D721Med (cell line): ENCODE measurements at regions not wholly inside any gene's neighbourhood (a gene's known extent, or its start where the extent isn't known, plus 50 kb on each side); places are given as distances from the start of the nearest gene placed in this dataset.

ENCODE experiments used
- DNase-seq: peaks from one replicate; pipeline ENCODE4 v3.0.0; 2011; ENCODE audit warnings: low spot score; ENCODE audit not compliant: insufficient read length
- FAIRE-seq: peaks from 2 replicates; lab custom pipeline; 2011; peaks lifted over from hg19 to GRCh38; lab: Jason Lieb, UNC
- CTCF ChIP-seq: IDR thresholded peaks from 2 replicates; pipeline ENCODE4 v1.5.1; 2012; ENCODE audit warnings: mild to moderate bottlenecking, control low read depth; ENCODE audit not compliant: insufficient read depth; ENCODE audit errors: missing control alignments

GRCh38 chr5:20102293-20102692 lies 114.3 kb upstream of the CDH18 start:
- no peak for DNase-seq
- FAIRE-seq = no peak
- no peak for TF ChIP-seq CTCF

DNA sequence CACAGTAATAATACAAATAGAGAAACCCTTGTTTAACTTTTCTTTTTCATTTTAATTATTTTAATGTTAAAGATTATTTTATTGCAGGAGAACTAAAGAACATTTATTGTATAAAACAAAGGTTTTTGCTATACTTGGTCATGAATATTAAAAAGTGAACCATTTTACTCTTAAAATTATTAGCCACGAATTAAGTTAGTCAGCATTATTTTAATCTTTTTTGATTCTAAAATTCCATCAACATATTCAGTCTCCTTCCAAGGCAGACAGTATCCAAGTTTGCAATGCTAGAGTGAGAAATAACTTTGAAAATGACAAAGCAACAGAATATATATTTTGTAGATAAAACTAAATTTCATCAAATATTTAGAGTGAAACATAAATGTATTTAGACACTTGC lies 110.7 kb upstream of the CDH18 start:
- no peak for TF ChIP-seq CTCF
- FAIRE-seq (no peak), DNase-seq (no peak)

DNA sequence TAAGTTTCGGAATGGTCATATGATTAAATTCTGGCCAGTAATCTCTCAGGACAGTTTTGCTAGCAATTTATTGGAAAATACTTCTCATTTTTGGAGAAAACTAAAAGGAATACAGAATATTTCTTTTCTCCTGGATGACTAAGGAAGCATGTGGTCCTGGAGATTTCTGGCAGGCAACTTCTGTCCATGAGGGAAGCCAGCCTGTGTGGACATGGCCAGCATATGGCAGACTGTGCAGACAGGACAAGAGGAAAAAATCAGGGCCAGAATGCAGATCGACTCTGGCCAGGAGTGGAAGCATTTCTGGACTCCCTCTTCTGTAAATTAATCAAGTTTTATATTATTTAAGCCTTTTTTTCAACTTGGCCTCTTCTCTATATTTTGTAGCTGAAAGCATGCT lies 100.4 kb upstream of the CDH18 start:
- FAIRE-seq (no peak), DNase-seq (no peak)
- TF ChIP-seq CTCF = no peak

DNA sequence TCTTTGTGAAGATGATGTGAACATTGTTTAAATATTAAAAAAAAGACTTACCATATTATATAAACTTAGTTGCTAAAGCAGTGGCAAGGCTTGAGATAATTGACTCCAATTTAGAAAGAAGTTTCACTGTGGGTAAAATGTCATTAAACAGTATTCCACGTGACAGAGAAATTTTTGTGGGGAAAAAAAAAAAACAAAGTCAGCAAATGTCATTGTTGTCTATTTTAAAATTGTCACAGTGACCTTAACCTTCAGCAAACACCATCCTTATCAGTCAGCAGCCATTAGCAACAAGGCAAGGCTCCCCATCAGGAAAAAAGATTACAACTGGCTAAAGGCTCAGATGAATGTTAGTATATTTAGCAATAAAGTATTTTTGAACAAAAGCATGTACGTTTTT lies 99.3 kb upstream of the CDH18 start:
- no peak for FAIRE-seq
- DNase-seq = no peak
- TF ChIP-seq CTCF = no peak

DNA sequence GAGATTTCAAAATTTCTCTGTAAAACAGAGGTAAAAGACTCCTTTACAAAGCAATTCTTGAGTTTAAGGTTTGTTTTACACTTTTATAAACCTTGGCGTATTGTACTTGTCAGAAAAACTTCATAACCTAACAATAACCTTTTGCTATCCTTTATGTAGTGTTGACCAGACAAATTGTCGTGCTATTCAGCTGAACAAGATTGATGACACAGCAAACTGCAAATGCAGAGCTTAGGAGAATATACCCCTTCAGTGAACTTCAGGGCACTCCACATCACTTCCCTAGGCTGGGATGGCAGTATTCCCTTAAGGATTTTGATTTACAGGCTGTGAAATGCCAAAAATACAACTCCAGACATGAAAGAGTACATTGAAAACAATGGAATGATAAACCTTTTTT lies 89.2 kb upstream of the CDH18 start:
- DNase-seq = no peak
- FAIRE-seq = no peak
- TF ChIP-seq CTCF = no peak

DNA sequence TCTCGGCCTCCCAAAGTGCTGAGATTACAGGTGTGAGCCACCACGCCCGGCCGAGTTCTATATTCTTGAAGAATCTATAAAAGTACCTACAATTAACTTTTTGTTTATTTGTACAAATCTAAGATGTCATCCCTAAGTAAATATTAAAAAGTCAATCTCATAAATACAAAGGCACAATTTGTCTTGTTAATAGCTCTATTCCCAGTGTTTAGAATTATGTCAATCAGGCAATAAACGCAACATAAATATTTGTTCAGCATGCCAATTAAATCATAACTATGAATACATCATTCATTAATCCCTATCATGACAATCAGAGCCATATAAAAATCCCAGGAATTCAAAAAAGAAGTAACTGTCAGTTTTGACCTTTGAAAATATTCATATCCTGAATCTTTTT lies 68.9 kb upstream of the CDH18 start:
- no peak for TF ChIP-seq CTCF
- no peak for DNase-seq
- FAIRE-seq = no peak

- no peak for DNase-seq
- no peak for FAIRE-seq
- no peak for TF ChIP-seq CTCF
Measured at GRCh38 chr5:20055301-20055700, 67.3 kb upstream of the CDH18 start.
